ENCODE measurements at regions not wholly inside any gene's neighbourhood (a gene's known extent, or its start where the extent isn't known, plus 50 kb on each side); places are given as distances from the start of the nearest gene placed in this dataset.

- no peak for FAIRE-seq
- Histone ChIP-seq H3K4me1 (ENCODE audit: control insufficient read depth, extremely low read depth, insufficient read depth, low read length) (no peaks in the 10 kb centered on the region), H3K27me3 (ENCODE audit: control insufficient read depth, extremely low read depth, insufficient read depth, low read length) (no peaks in the 10 kb centered on the region), H3K27ac (ENCODE audit: control insufficient read depth, insufficient read depth, low read length) (no peak overlapping the region), H3K4me3 (ENCODE audit: control insufficient read depth in 2 of 3, extremely low read depth in 1 of 3, insufficient read depth in 2 of 3, low read depth in 1 of 3, low read length in 3 of 3) (no peak overlapping the region), H3K9me3 (ENCODE audit: control insufficient read depth, low read depth, low read length) (no peaks in the 10 kb centered on the region), H3K4me2 (ENCODE audit: control insufficient read depth, extremely low read depth, insufficient read depth, low read depth, low read length) (no peak overlapping the region), H3K79me2 (ENCODE audit: control insufficient read depth, insufficient read depth, low read length) (no peaks in the 10 kb centered on the region), H4K20me1 (ENCODE audit: control insufficient read depth, extremely low read depth, insufficient read depth, low read length) (no peaks in the 10 kb centered on the region), H3K9ac (ENCODE audit: control insufficient read depth, extremely low read depth, insufficient read depth, low read length) (no peak overlapping the region), H3K9me1 (ENCODE audit: control insufficient read depth, extremely low read depth, insufficient read depth, low read length) (no peaks in the 10 kb centered on the region), H3K36me3 (ENCODE audit: control insufficient read depth in 2 of 2, extremely low read depth in 1 of 2, insufficient read depth in 2 of 2, low read length in 2 of 2) (no peaks in the 10 kb centered on the region), H2AFZ (ENCODE audit: control insufficient read depth, low read length) (no peak overlapping the region)
- no peak for DNase-seq (ENCODE audit: low read depth, low spot score)
- no peak for TF ChIP-seq EZH2 (IDR thresholded peaks at IDR 0.05; ENCODE audit: low read length)
- TF ChIP-seq, protein P1, sequence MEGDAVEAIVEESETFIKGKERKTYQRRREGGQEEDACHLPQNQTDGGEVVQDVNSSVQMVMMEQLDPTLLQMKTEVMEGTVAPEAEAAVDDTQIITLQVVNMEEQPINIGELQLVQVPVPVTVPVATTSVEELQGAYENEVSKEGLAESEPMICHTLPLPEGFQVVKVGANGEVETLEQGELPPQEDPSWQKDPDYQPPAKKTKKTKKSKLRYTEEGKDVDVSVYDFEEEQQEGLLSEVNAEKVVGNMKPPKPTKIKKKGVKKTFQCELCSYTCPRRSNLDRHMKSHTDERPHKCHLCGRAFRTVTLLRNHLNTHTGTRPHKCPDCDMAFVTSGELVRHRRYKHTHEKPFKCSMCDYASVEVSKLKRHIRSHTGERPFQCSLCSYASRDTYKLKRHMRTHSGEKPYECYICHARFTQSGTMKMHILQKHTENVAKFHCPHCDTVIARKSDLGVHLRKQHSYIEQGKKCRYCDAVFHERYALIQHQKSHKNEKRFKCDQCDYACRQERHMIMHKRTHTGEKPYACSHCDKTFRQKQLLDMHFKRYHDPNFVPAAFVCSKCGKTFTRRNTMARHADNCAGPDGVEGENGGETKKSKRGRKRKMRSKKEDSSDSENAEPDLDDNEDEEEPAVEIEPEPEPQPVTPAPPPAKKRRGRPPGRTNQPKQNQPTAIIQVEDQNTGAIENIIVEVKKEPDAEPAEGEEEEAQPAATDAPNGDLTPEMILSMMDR (optimal IDR thresholded peaks at IDR 0.05 in 1 of 3, IDR thresholded peaks at IDR 0.05 in 1 of 3, conservative IDR thresholded peaks at IDR 0.05 in 1 of 3; ENCODE audit: extremely low read depth in 1 of 3, insufficient read depth in 2 of 3, low read length in 3 of 3) = no peak
- dilution Hi-C loops (cut with MboI; ENCODE audit: extremely low pct_ligation_motif_present, low sequenced_read_pairs) = no loop called here
These were observed 1326.0 kb upstream of the C9orf72 start for GRCh38 chr9:28899267-28899666.

- DNase-seq (ENCODE audit: low read depth, low spot score) (no peak), FAIRE-seq (no peak)
- TF ChIP-seq EZH2 (IDR thresholded peaks at IDR 0.05; ENCODE audit: low read length) = no peak
- TF ChIP-seq, protein P1 (optimal IDR thresholded peaks at IDR 0.05 in 1 of 3, IDR thresholded peaks at IDR 0.05 in 1 of 3, conservative IDR thresholded peaks at IDR 0.05 in 1 of 3; ENCODE audit: extremely low read depth in 1 of 3, insufficient read depth in 2 of 3, low read length in 3 of 3) = no peak
- no peaks in the 10 kb centered on the region for H4K20me1 ChIP-seq (ENCODE audit: control insufficient read depth, extremely low read depth, insufficient read depth, low read length)
- no peaks in the 10 kb centered on the region for H3K27me3 ChIP-seq (ENCODE audit: control insufficient read depth, extremely low read depth, insufficient read depth, low read length)
- no peak overlapping the region for H3K9ac ChIP-seq (ENCODE audit: control insufficient read depth, extremely low read depth, insufficient read depth, low read length)
- no peak overlapping the region for H2AFZ ChIP-seq (ENCODE audit: control insufficient read depth, low read length)
- no peak overlapping the region for H3K4me3 ChIP-seq (ENCODE audit: control insufficient read depth in 2 of 3, extremely low read depth in 1 of 3, insufficient read depth in 2 of 3, low read depth in 1 of 3, low read length in 3 of 3)
- dilution Hi-C loops (cut with MboI; ENCODE audit: extremely low pct_ligation_motif_present, low sequenced_read_pairs) = no loop called here
- H3K4me1 ChIP-seq (ENCODE audit: control insufficient read depth, extremely low read depth, insufficient read depth, low read length) = no peaks in the 10 kb centered on the region
- no peaks in the 10 kb centered on the region for H3K9me3 ChIP-seq (ENCODE audit: control insufficient read depth, low read depth, low read length)
- no peak overlapping the region for H3K27ac ChIP-seq (ENCODE audit: control insufficient read depth, insufficient read depth, low read length)
- H3K79me2 ChIP-seq (ENCODE audit: control insufficient read depth, insufficient read depth, low read length) = no peaks in the 10 kb centered on the region
- no peaks in the 10 kb centered on the region for H3K9me1 ChIP-seq (ENCODE audit: control insufficient read depth, extremely low read depth, insufficient read depth, low read length)
- no peak overlapping the region for H3K4me2 ChIP-seq (ENCODE audit: control insufficient read depth, extremely low read depth, insufficient read depth, low read depth, low read length)
- H3K36me3 ChIP-seq (ENCODE audit: control insufficient read depth in 2 of 2, extremely low read depth in 1 of 2, insufficient read depth in 2 of 2, low read length in 2 of 2) = no peaks in the 10 kb centered on the region
These were observed 1326.6 kb upstream of the C9orf72 start for GRCh38 chr9:28899926-28900325.

Measured in keratinocyte (primary cell).